Limb (tissue), 2 donors: ENCODE measurements at regions not wholly inside any gene's neighbourhood (a gene's known extent, or its start where the extent isn't known, plus 50 kb on each side); places are given as distances from the start of the nearest gene placed in this dataset.
"Not testable (repeated sequence)": the region's sequence is repeated elsewhere in the genome, so short reads cannot be mapped to it uniquely, and the experiment has no call there.

Source experiments
- DNase-seq, 2 donors: peaks; one replicate each; pipeline ENCODE4 v3.0.0-alpha.2; 2016; ENCODE audit errors: extremely low spot score in 2 of 2

DNA sequence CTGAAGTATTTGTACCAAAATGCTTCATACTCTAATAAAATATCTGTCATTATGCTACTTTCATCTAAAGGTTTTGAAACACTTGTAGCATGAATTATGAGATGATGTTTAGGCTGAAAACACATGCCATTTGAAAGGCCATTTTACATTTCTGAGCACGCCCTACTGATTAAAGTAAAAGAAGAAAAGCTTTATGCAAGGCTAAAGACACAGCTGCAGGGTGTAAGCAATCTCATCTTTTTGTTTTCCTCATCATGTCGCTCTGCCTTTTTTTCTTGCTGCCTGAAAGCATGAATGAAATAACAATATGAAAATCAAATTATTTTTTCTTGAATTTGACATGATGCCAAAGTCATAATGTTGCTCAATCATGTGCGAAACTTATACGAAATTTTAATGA is 148.6 kb upstream of the ARG1 start:
- no peak for DNase-seq

DNA sequence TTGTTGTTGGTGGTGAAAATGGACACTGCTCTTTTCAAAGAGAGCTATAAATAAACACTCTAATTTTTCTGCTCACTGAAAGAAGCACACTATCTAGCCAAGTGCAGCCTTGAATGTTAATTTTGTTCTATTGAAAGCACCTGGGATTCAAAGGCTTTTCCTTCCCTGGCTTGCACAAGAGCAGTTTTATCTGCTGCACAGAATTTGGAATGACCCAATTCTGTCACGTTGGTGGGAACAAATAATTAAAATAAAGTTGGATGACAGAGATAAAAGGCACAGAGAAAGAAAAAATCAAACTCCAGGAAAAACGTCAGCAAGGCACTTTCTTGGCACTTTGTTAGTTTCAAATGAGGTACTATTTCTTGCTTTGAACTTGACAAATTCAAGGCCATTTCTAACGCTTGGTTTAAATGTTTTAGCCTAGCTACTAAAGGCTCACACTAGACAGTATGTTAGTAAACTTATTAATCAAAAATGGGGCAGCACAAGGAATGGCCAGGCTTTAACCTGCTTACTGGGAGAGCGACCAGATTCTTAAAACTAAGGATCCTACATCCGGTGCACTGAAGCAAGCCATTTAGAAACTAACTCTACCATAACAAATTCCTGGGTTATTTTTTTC is 145.5 kb upstream of the ARG1 start:
- no peak for DNase-seq

- DNase-seq = no peak
These were observed 142.5 kb upstream of the ARG1 start for GRCh38 chr6:131430531-131430930.

GRCh38 chr6:131431718-131432117 is 141.3 kb upstream of the ARG1 start:
- no peak for DNase-seq

DNA sequence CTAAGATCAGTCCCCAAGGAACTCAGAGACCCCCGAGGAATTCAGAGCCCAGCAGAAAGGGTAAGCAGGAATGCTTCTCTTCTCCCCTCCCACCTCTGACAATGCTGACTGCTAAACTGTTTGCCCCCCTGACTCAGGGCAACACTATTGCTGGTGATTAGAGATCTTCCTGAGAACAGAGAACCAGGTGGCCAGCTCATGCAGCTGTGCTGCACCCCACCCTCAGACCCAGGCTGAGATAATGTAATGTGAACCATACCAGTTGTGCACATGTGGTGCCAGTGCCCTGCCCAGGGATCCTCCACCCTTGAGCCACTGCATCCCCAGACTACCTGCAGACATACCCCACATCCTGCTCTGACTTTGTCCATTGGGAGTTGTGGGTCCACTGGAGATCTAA is 139.1 kb upstream of the ARG1 start:
- DNase-seq = no peak

DNA sequence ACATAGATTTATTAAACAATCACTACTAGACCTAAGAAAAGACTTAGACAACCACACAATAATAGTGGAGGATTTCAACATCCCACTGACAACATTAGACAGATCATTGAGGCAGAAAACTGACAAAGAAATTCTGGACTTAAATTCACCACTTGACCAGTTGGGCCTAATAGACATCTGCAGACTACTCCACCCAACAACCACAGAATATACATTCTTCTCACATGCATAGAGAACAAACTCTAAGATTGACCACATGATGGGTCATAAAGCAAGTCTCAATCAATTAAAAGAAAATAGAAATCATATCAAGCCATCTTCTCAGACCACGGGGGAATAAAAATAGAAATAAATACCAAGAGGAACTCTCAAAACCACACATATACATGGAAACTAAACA is 136.7 kb upstream of the ARG1 start:
- no peak for DNase-seq

- DNase-seq = no peak
These were observed 130.0 kb upstream of the ARG1 start for GRCh38 chr6:131443014-131443413.

GRCh38 chr6:131443514-131443913 is 129.5 kb upstream of the ARG1 start:
- DNase-seq = no peak

- DNase-seq = not testable (repeated sequence)
These were observed 127.7 kb upstream of the ARG1 start for GRCh38 chr6:131445356-131445755.

DNA sequence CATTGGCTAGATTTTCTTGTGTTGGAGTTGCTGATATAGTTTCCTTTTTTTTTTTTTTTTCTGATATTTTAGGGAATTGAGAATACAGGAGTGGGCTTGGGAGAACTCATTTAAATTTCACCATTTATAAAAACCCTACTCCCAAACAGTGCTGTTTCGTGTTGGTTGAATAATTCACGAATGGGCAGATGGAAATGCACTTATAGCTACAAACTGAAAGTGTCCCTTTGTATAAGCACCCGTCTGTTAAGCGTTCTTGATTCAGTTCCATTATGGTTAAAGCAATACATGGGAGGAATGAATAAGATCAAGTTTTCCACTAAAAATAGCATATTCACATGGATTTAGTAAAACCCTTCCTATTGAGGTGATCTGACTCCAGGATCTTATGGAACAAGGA is 122.2 kb upstream of the ARG1 start:
- no peak for DNase-seq

DNA sequence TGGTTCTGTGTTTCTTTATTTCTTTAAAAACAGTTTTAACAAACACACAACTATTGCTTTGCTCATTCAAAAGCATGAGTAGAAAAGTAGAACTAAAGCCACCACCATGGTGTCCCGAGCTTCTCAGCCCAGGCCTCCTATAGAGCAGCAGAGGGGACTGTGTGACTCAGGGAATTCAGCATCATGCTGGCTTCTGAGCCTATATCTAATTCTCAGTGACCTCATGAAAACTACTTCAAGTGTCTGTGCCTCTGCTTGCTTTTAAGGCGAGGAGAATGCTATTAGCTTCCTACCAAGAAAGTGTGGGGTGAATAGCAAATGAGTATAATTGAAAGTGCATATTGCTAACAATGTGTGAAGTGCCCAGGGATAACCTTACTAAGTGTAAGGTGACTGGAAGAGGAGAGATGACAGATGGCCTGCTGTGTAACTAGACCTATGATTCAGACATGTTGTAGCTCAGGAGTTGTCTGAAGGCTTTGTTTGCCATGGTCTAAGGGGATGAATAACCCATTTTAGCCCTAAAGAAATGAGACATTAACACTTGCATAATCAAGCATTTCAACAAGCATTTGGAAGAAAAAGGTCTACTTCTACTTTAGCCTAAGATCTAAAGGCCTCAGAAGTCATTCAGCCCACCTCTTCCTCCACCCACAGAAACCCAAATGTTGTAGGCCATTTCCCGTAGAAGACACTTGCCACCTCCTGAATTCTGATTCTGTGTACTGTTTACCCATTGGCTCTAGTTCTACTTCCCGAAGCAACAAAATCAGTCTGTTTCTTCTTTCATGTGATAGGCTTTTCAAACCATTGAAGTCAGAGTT is 121.5 kb upstream of the ARG1 start:
- no peak for DNase-seq

DNA sequence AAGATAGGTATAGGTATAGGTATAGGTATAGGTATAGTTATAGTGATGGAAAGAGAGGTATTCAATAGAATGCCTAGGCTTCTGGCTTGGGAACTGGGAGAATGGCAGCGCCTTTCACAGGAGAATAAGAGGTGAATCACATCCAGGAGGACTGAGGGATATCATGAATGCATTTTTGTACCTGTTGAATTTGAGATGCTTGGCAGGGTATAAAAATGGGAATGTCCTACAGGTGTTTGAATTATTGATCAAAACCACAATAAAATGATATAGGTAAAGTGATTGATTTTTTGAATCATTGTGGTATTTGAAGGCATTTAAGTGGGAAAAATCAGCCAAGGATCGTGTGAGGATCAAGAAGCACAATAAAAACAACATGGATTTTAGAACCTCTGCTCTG is 119.2 kb upstream of the ARG1 start:
- no peak for DNase-seq

- no peak for DNase-seq
These were observed 116.5 kb upstream of the ARG1 start for GRCh38 chr6:131456565-131456964.

- DNase-seq = no peak
These were observed 114.0 kb upstream of the ARG1 start for GRCh38 chr6:131459005-131459404.

DNA sequence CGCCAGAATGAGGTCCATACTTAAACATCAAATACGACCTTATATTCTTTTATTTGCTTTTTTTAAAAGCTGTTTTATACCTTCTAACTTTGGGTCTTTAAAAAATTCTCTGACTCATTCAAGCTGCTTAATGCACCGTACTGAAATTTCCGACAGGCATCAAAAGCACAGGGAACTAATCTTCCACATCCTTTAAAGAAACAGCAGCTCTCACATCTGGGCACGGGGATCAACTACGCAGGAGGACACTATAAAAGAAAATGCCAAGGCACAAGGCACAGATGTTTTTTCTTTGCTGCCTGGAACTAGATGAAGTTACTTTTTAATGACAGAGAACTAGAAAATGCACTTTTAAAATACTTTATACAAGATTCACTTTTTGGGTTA is 112.4 kb upstream of the ARG1 start:
- peak in 1 of 2 donors; percentile 66 for DNase-seq

DNA sequence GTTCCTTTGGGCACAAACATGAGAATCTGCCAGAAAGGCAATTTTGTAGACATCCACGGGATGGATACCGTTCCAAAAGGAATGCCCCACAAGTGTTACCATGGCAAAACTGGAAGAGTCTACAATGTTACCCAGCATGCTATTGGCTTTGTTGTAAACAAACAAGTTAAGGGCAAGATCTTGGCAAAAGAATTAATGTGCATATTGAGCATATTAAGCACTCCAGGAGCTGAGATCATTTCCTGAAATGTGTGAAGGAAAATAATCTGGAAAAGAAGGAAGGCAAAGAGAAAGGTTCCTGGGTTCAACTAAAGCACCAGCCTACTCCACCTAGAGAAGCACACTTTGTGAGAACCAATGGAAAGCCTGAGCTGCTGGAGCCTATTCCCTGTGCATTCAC is 103.9 kb upstream of the ARG1 start:
- no peak for DNase-seq

DNA sequence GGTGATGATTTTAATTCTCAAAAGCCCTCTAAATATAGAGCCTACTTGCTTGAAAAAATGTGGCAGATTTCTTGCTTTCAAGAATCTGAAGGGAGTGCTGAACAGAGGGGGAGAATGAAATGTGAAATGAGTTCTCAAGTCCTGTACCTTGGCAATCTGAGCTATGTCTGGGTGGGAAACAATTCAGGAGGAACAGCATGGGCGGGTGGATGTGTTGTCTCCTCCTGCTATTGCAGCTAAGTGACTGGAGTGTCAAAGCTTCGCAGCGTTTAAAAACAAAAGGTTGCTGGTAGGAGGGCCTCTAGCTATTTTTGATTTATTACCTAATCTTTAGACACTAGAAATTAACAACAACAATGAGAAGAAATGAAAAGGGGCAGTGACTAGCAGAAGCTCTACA is 102.5 kb upstream of the ARG1 start:
- no peak for DNase-seq

GRCh38 chr6:131471331-131471730 is 101.7 kb upstream of the ARG1 start:
- no peak for DNase-seq

DNA sequence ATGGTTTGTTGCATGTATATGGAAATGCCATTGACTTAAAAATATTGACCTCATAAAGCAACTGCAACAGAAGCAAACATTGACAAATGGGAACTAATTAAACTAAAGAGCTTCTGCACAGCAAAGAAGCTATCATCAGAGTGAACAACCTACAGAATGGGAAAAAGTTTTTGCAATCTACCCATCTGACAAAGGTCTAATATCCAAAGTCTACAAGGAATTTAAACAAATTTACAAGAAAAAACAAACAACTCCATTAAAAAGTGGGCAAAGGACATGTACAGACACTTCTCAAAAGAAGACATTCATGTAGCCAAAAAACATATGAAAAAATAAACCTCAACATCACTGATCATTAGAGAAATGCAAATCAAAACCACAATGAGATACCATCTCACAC is 99.7 kb upstream of the ARG1 start:
- DNase-seq = not testable (repeated sequence)

DNA sequence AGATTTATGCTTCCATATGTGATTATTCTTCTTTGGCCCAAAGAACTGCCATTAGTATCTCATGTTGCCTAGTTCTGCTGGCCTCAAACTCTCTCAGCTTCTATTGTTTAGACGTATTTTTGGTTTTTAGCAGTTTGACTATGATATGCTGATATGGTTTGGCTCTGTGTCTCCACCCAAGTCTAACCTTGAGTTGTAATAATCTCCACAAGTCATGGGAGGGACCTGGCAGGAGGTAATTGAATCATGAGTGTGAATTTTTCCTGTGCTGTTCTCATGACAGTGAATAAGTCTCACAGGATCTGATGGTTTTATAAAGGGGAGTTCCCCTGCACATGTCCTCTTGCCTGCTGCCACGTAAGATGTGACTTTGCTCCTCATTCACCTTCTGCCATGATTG is 96.7 kb upstream of the ARG1 start:
- no peak for DNase-seq

DNA sequence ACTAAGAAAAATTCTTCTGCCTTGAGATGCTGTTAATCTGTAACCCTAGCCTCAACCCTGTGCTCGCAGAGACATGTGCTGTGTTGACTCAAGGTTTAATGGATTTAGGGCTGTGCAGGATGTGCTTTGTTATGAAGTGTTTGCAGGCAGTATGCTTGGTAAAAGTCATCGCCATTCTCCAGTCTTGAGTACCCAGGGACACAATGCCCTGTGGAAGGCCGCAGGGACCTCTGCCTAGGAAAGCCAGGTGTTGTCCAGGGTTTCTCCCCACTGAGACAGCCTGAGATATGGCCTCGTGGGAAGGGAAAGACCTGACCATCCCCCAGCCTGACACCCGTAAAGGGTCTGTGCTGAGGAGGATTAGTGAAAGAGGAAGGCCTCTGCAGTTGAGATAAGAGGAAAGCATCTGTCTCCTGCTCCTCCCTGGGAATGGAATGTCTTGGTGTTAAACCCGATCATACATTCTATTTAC is 94.2 kb upstream of the ARG1 start:
- DNase-seq = not testable (repeated sequence)

- DNase-seq = no peak
These were observed 86.4 kb upstream of the ARG1 start for GRCh38 chr6:131486608-131487007.

- DNase-seq = no peak
These were observed 84.2 kb upstream of the ARG1 start for GRCh38 chr6:131488780-131489179.
